Activated naive CD8-positive, alpha-beta T cell treated with anti-CD3 and anti-CD28 coated beads, Interleukin-2, amount 50 U/mL, for 24 hours (primary cell): ENCODE measurements at regions not wholly inside any gene's neighbourhood (a gene's known extent, or its start where the extent isn't known, plus 50 kb on each side); places are given as distances from the start of the nearest gene placed in this dataset.
"Not testable (repeated sequence)": the region's sequence is repeated elsewhere in the genome, so short reads cannot be mapped to it uniquely, and the experiment has no call there.

Experiments used
- ATAC-seq: fragments of 150-1000 bp; cut with Tn5 transposase; one replicate; pipeline ENCODE4 v1.10.0; 2021
- DNase-seq: peaks from one replicate; pipeline ENCODE4 v3.0.0; 2021
- H3K27ac Mint-ChIP-seq: one replicate; pipeline ENCODE4 v1.8.0; 2021; ENCODE audit warnings: mild to moderate bottlenecking, mixed read lengths
- H3K27me3 Mint-ChIP-seq: one replicate; pipeline ENCODE4 v1.8.0; 2021; ENCODE audit warnings: mixed read lengths
- H3K36me3 Mint-ChIP-seq: one replicate; pipeline ENCODE4 v1.8.0; 2021; ENCODE audit warnings: low read depth, mixed read lengths
- H3K4me1 Mint-ChIP-seq: one replicate; pipeline ENCODE4 v1.8.0; 2021; ENCODE audit warnings: mixed read lengths
- H3K4me3 Mint-ChIP-seq: one replicate; pipeline ENCODE4 v1.8.0; 2021; ENCODE audit warnings: mild to moderate bottlenecking, moderate library complexity, mixed read lengths
- H3K9me3 Mint-ChIP-seq: one replicate; pipeline ENCODE4 v1.8.0; 2021; ENCODE audit warnings: mixed read lengths

DNA sequence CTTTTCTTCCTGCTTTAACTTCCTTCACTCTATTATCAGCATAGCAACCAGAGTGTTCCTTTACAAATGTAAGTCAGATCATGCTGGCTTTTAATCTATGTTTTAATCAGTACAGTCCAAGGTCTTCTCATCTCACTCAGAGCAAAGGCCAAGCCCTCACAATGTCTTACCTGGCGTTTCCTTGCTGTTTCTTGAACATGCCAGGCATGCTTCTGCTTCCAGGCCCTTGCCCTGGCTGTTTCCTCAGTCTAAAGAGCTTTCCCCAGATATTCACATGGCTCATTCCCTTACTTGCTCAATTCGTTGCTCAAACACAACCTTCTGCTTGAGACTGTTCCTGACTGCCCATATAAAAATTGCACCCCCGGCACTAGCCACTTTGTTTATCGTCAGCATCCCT, 121.7 kb upstream of the GLRA1 start:
- DNase-seq, result no peak
- peaks cover 2% of the 10 kb centered on the region for H3K36me3 Mint-ChIP-seq
- no peaks in the 10 kb centered on the region for H3K27me3 Mint-ChIP-seq
- H3K27ac Mint-ChIP-seq, result no peak overlapping the region
- ATAC-seq, result no peak
- H3K9me3 Mint-ChIP-seq, result peaks cover 32% of the 10 kb centered on the region
- no peaks in the 10 kb centered on the region for H3K4me1 Mint-ChIP-seq
- no peak overlapping the region for H3K4me3 Mint-ChIP-seq

DNA sequence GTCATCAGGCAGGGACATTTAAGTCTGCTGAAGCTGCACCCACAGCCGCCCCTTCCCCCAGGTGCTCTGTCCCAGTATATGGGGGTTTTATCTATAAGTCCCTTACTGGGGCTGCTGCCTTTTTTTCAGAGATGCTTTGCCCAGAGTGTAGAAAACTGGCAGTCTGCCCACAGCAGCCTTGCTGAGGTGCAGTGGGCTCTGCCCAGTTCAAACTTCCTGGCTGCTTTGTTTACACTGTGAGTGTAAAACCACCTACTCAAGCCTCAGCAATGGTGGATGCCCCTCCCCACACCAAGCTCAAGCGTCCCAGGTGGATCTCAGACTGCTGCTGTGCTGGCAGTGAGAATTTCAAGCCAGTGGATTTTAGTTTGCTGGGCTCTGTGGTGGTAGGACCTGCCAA, 114.2 kb upstream of the GLRA1 start:
- H3K36me3 Mint-ChIP-seq, H3K4me3 Mint-ChIP-seq, H3K27ac Mint-ChIP-seq, DNase-seq, ATAC-seq, H3K27me3 Mint-ChIP-seq: not testable (repeated sequence)
- H3K9me3 Mint-ChIP-seq, result peaks cover 10% of the 10 kb centered on the region
- peaks cover 11% of the 10 kb centered on the region for H3K4me1 Mint-ChIP-seq

DNA sequence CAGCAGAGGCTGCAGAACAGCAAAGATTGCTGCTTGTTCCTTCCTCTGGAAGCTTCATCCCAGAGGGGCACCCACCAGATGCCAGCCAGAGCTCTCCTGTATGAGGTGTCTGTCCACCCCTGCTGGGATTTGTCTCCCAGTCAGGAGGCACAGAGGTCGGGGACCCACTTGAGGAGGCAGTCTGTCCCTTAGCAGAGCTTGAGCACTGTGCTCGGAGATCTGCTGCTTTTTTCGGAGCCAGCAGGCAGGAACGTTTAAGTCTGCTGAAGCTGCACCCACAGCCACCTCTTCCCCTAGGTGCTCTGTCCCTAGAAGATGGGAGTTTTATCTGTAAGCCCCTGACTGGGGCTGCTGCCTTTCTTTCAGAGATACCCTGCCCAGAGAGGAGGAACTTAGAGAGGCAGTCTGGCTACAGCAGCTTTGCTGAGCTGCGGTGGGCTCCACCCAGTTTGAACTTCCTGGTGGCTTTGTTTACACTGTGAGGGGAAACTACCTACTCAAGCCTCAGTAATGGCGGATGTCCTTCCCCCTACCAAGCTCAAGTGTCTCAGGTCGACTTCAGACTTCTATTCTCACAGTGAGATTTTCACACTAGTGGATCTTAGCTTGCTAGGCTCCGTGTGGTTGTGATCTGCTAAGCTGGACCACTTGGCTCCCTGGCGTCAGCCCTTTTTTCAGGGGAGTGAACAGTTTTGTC, 101.8 kb upstream of the GLRA1 start:
- Mint-ChIP-seq H3K9me3 (peaks cover 30% of the 10 kb centered on the region), H3K27ac (peak overlapping the region; percentile 24), H3K4me1 (peaks cover 23% of the 10 kb centered on the region)
- not testable (repeated sequence) for H3K27me3 Mint-ChIP-seq, H3K4me3 Mint-ChIP-seq, ATAC-seq, H3K36me3 Mint-ChIP-seq
- peak; percentile 16 for DNase-seq

DNA sequence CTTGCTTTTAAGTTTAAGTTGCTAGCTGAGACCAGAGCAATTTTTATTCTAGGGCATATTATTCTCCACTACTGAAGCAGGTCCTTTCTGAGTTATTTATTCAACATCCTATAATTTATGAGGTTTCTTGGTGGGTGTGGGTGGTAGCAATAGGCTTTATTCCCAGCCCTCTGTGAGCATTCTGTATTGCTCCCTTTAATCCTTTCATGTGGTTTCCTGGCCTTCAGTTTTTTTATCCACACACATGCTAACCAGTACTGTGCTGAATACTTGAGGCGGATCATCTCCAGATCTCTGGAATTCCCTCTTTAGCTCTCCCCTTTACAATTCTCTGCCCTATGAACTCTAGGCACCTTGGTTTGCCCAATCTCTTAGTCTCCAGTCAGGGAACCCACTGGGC, 91.8 kb upstream of the GLRA1 start:
- Mint-ChIP-seq H3K36me3 (no peaks in the 10 kb centered on the region), H3K27me3 (no peaks in the 10 kb centered on the region), H3K4me3 (no peak overlapping the region), H3K27ac (no peak overlapping the region), H3K4me1 (no peaks in the 10 kb centered on the region), H3K9me3 (peaks cover 7% of the 10 kb centered on the region)
- DNase-seq (no peak), ATAC-seq (no peak)

DNA sequence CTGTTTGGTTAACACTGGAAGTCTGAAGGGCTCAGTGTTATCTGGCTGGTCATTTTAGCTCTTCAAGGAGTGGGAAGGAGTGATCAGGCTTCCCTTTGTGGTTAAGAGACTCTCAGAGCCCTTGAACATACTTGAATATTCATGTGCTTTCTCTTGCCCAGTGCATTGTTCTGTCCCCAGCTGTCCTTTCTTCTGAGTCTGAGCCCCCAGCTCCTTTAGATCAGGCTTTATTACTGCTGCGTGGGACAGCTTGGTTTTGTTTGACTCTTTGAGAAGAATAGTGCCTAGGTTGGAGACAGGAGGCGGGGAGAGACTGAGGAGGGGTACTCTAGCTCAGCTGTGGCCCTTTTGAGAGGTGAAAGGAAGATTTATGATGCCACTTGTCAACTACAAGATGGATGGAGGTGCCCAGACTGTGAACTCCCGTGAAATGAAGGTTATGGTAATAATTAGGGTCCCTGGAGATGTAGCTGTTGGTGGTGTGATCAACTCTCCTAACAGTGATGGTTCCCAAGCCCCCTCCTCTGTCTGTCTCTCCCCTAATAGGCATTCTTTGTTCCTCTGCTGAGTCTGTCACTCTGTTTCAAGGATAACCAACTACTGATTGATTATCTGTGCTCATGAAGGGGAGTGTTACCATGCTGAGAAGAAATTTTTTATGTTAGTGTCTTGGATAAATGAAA, 83.1 kb upstream of the GLRA1 start:
- no peak overlapping the region for H3K4me3 Mint-ChIP-seq
- H3K27ac Mint-ChIP-seq, result no peak overlapping the region
- DNase-seq (no peak), ATAC-seq (no peak)
- H3K36me3 Mint-ChIP-seq, result no peaks in the 10 kb centered on the region
- no peaks in the 10 kb centered on the region for H3K9me3 Mint-ChIP-seq
- H3K4me1 Mint-ChIP-seq, result no peaks in the 10 kb centered on the region
- no peaks in the 10 kb centered on the region for H3K27me3 Mint-ChIP-seq

DNA sequence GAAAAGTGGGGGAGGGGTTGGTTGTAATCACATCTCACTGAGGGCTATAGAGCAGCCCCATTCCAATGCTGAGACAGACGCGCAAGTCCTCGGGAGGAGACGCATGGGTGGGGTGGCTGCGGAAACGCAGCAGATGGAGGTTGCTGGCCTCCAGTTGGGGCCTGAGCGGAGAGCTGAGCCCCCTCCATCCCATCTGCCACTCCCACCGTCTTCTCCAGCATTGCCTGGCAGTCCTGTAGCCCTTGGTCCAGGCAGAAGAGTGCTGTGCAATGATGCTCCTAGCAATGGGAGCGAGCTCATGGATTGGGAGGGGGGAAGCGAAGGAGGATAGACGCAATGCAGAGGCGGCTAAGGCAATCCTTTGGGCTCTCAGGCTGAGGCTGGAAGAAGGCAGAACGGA, 79.4 kb upstream of the GLRA1 start:
- H3K27ac Mint-ChIP-seq, result no peak overlapping the region
- H3K36me3 Mint-ChIP-seq, result no peaks in the 10 kb centered on the region
- H3K4me3 Mint-ChIP-seq, result no peak overlapping the region
- no peaks in the 10 kb centered on the region for H3K4me1 Mint-ChIP-seq
- peaks cover 13% of the 10 kb centered on the region for H3K9me3 Mint-ChIP-seq
- ATAC-seq, result no peak
- DNase-seq, result no peak
- no peaks in the 10 kb centered on the region for H3K27me3 Mint-ChIP-seq
